ENCODE measurements at regions not wholly inside any gene's neighbourhood (a gene's known extent, or its start where the extent isn't known, plus 50 kb on each side); places are given as distances from the start of the nearest gene placed in this dataset.

DNA sequence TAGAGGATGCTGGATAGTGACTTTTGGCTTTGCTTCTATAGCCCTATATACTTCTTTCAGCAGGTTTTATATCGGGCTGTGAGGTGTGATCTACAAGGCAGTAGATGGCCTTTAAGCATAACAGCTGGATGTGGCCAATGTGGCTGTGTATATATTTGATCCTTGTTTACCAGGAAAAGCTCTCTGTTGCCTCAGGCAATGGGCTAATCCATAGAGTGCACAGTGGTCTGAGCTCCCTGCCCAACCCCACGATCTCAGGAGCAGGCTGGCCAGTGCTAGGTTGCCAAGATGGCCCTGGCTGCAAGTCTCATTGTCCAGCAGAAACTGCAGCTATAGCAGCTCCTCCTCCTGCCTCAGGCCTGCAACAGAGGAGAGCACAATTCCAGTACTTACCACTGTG is 72.3 kb upstream of the SPHKAP start:
- Histone ChIP-seq H3K36me3 (ENCODE audit: insufficient read depth, low read length) (no peaks in the 10 kb centered on the region), H3K4me3 (ENCODE audit: low read length, poor library complexity, severe bottlenecking) (no peak overlapping the region), H3K79me2 (ENCODE audit: insufficient read depth, low read length) (no peaks in the 10 kb centered on the region)

DNA sequence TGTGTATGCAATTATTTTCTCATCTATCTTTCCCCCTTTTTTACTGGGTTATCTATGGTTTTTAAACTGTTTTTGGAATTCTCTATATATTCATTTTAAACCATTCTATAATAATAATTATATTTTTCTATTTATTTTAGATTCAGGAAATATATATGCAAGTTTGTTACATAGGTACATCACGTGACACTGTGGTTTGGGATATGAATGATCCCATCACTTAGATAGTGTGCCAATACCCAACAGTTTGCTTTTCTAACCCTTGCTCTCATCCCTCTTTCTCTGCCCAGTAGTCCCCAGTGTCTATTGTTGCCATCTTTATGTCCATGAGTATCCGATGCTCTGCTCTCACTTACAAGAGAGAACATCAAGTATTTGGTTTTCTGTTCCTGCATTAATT is 65.8 kb upstream of the SPHKAP start:
- TF ChIP-seq EZH2phosphoT487 (IDR thresholded peaks at IDR 0.05; ENCODE audit: borderline replicate concordance): no peak
- TF ChIP-seq, protein P1, sequence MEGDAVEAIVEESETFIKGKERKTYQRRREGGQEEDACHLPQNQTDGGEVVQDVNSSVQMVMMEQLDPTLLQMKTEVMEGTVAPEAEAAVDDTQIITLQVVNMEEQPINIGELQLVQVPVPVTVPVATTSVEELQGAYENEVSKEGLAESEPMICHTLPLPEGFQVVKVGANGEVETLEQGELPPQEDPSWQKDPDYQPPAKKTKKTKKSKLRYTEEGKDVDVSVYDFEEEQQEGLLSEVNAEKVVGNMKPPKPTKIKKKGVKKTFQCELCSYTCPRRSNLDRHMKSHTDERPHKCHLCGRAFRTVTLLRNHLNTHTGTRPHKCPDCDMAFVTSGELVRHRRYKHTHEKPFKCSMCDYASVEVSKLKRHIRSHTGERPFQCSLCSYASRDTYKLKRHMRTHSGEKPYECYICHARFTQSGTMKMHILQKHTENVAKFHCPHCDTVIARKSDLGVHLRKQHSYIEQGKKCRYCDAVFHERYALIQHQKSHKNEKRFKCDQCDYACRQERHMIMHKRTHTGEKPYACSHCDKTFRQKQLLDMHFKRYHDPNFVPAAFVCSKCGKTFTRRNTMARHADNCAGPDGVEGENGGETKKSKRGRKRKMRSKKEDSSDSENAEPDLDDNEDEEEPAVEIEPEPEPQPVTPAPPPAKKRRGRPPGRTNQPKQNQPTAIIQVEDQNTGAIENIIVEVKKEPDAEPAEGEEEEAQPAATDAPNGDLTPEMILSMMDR (conservative IDR thresholded peaks at IDR 0.05; ENCODE audit: low read length): no peak
- Histone ChIP-seq H3K4me2 (ENCODE audit: low read depth, low read length, poor library complexity, severe bottlenecking) (no peak overlapping the region), H3K4me3 (ENCODE audit: low read length, poor library complexity, severe bottlenecking) (no peak overlapping the region), H3K9me2 (replicated peaks; ENCODE audit: low read depth, low read length) (no peaks in the 10 kb centered on the region), H3K9ac (ENCODE audit: low read depth, low read length, poor library complexity, severe bottlenecking) (no peak overlapping the region), H2AFZ (ENCODE audit: low read length) (no peak overlapping the region), H3K27me3 (ENCODE audit: insufficient read depth, low read length, poor library complexity, severe bottlenecking) (no peaks in the 10 kb centered on the region), H3K4me1 (ENCODE audit: insufficient read depth, low read length, poor library complexity, severe bottlenecking) (no peaks in the 10 kb centered on the region), H3K79me2 (ENCODE audit: insufficient read depth, low read length) (no peaks in the 10 kb centered on the region), H3K9me3 (ENCODE audit: insufficient read depth, low read depth, low read length) (no peaks in the 10 kb centered on the region), H3K36me3 (ENCODE audit: insufficient read depth, low read length) (no peaks in the 10 kb centered on the region), H3F3A (ENCODE audit: low read depth) (no peaks in the 10 kb centered on the region), H4K20me1 (ENCODE audit: insufficient read depth, low read length, poor library complexity, severe bottlenecking) (no peaks in the 10 kb centered on the region)

More for the DNA sequence above, 72.3 kb upstream of the SPHKAP start:
- Histone ChIP-seq H3K27me3 (ENCODE audit: insufficient read depth, low read length, poor library complexity, severe bottlenecking) (no peaks in the 10 kb centered on the region), H4K20me1 (ENCODE audit: insufficient read depth, low read length, poor library complexity, severe bottlenecking) (no peaks in the 10 kb centered on the region), H3K9me2 (replicated peaks; ENCODE audit: low read depth, low read length) (no peaks in the 10 kb centered on the region), H3F3A (ENCODE audit: low read depth) (no peaks in the 10 kb centered on the region), H2AFZ (ENCODE audit: low read length) (no peak overlapping the region), H3K9me3 (ENCODE audit: insufficient read depth, low read depth, low read length) (no peaks in the 10 kb centered on the region), H3K9ac (ENCODE audit: low read depth, low read length, poor library complexity, severe bottlenecking) (no peak overlapping the region), H3K4me1 (ENCODE audit: insufficient read depth, low read length, poor library complexity, severe bottlenecking) (no peaks in the 10 kb centered on the region), H3K4me2 (ENCODE audit: low read depth, low read length, poor library complexity, severe bottlenecking) (no peak overlapping the region)
- TF ChIP-seq, protein P1 (conservative IDR thresholded peaks at IDR 0.05; ENCODE audit: low read length): no peak
- no peak for TF ChIP-seq EZH2phosphoT487 (IDR thresholded peaks at IDR 0.05; ENCODE audit: borderline replicate concordance)

DNA sequence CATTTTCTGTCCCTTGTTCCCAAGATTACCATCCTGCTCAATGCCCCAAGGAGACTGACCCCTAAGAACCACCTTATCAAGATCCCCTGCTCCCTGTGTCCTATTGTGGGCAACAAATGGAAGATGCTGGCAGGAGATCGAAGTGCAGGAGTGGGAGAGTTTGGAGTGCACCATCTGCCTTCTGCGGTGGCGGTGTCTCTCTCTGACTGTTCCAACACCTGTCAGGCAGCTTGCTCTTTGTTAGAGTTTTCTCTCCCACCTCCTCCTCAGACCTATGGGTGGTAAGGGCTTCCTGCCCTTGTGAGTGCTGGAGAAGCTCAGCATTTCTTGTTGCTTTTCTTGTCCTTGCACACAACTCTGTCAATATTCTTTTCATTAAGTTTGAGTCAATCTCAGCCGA is 64.1 kb upstream of the SPHKAP start:
- H3K9me3 ChIP-seq (ENCODE audit: insufficient read depth, low read depth, low read length): no peaks in the 10 kb centered on the region
- no peaks in the 10 kb centered on the region for H3K27me3 ChIP-seq (ENCODE audit: insufficient read depth, low read length, poor library complexity, severe bottlenecking)
- no peaks in the 10 kb centered on the region for H4K20me1 ChIP-seq (ENCODE audit: insufficient read depth, low read length, poor library complexity, severe bottlenecking)
- no peak overlapping the region for H3K4me3 ChIP-seq (ENCODE audit: low read length, poor library complexity, severe bottlenecking)
- H3K36me3 ChIP-seq (ENCODE audit: insufficient read depth, low read length): no peaks in the 10 kb centered on the region
- no peak overlapping the region for H3K9ac ChIP-seq (ENCODE audit: low read depth, low read length, poor library complexity, severe bottlenecking)
- no peak overlapping the region for H2AFZ ChIP-seq (ENCODE audit: low read length)
- no peaks in the 10 kb centered on the region for H3K79me2 ChIP-seq (ENCODE audit: insufficient read depth, low read length)
- H3K4me1 ChIP-seq (ENCODE audit: insufficient read depth, low read length, poor library complexity, severe bottlenecking): no peaks in the 10 kb centered on the region
- H3K9me2 ChIP-seq (replicated peaks; ENCODE audit: low read depth, low read length): no peaks in the 10 kb centered on the region
- H3F3A ChIP-seq (ENCODE audit: low read depth): no peaks in the 10 kb centered on the region
- H3K4me2 ChIP-seq (ENCODE audit: low read depth, low read length, poor library complexity, severe bottlenecking): no peak overlapping the region
- TF ChIP-seq EZH2phosphoT487 (IDR thresholded peaks at IDR 0.05; ENCODE audit: borderline replicate concordance): no peak
- TF ChIP-seq, protein P1 (conservative IDR thresholded peaks at IDR 0.05; ENCODE audit: low read length): no peak

Data from Loucy (cell line).